ENCODE measurements at regions not wholly inside any gene's neighbourhood (a gene's known extent, or its start where the extent isn't known, plus 50 kb on each side); places are given as distances from the start of the nearest gene placed in this dataset.

DNA sequence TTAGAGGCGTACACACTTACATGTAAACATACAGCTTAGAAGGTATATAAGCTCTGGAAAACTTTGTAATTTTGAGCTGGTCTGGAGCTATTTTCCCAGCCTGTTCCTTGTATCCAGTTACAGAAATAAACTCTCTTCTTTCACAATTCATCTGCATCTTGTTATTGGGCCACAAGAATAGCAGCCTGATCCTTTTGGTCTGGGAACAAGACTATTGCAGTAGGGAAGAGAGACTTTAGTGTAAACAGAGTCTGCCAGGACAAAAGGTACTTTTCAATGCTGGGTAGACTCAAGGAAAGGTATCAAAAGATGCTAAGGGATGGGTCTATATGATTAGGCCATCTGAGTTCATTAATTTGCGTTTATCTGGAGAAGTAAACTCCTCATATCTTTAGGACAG lies 728.3 kb downstream of the TYW1 start:
- no peak overlapping the region for H3K27ac ChIP-seq (ENCODE audit: low read depth in 1 of 2, low read length in 2 of 2)
- no peak for DNase-seq (ENCODE audit: low spot score)
- no peak overlapping the region for H3K9ac ChIP-seq (ENCODE audit: low read depth in 1 of 2, low read length in 2 of 2)
- H3K4me3 ChIP-seq (ENCODE audit: low read depth in 1 of 3, low read length in 3 of 3), result no peak overlapping the region
- H3K27me3 ChIP-seq (ENCODE audit: control insufficient read depth in 4 of 4, insufficient read depth in 4 of 4, low read length in 3 of 4), result no peaks in the 10 kb centered on the region
- 89% methylated on average over 2 of the region's 2 CpGs for WGBS
- no peaks in the 10 kb centered on the region for H3K9me3 ChIP-seq (ENCODE audit: control insufficient read depth in 4 of 4, low read length in 3 of 4)
- H3K4me1 ChIP-seq (ENCODE audit: control insufficient read depth in 4 of 4, insufficient read depth in 4 of 4, low read length in 3 of 4), result no peaks in the 10 kb centered on the region
- H3K36me3 ChIP-seq (ENCODE audit: control insufficient read depth in 4 of 4, insufficient read depth in 3 of 4, low read depth in 1 of 4, low read length in 3 of 4), result no peaks in the 10 kb centered on the region
- TF ChIP-seq, protein P1, sequence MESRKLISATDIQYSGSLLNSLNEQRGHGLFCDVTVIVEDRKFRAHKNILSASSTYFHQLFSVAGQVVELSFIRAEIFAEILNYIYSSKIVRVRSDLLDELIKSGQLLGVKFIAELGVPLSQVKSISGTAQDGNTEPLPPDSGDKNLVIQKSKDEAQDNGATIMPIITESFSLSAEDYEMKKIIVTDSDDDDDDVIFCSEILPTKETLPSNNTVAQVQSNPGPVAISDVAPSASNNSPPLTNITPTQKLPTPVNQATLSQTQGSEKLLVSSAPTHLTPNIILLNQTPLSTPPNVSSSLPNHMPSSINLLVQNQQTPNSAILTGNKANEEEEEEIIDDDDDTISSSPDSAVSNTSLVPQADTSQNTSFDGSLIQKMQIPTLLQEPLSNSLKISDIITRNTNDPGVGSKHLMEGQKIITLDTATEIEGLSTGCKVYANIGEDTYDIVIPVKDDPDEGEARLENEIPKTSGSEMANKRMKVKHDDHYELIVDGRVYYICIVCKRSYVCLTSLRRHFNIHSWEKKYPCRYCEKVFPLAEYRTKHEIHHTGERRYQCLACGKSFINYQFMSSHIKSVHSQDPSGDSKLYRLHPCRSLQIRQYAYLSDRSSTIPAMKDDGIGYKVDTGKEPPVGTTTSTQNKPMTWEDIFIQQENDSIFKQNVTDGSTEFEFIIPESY (IDR thresholded peaks at IDR 0.05), result no peak
- TF ChIP-seq RXRA (IDR thresholded peaks at IDR 0.05) (no peak), SP1 (IDR thresholded peaks at IDR 0.05) (no peak), HNF4G (IDR thresholded peaks at IDR 0.05) (no peak), FOXA1 (IDR thresholded peaks at IDR 0.05) (no peak), JUND (IDR thresholded peaks at IDR 0.05) (no peak), FOXA2 (IDR thresholded peaks at IDR 0.05) (no peak), YY1 (IDR thresholded peaks at IDR 0.05) (no peak), HNF4A (conservative IDR thresholded peaks at IDR 0.05) (no peak), TAF1 (conservative IDR thresholded peaks at IDR 0.05) (no peak), EGR1 (IDR thresholded peaks at IDR 0.05; ENCODE audit: low read depth in 2 of 2) (no peak), NR2F2 (IDR thresholded peaks at IDR 0.05) (no peak), RAD21 (IDR thresholded peaks at IDR 0.05) (no peak), GABPA (IDR thresholded peaks at IDR 0.05 in 1 of 2, conservative IDR thresholded peaks at IDR 0.05 in 1 of 2) (no peak)
- TF ChIP-seq, protein P2, sequence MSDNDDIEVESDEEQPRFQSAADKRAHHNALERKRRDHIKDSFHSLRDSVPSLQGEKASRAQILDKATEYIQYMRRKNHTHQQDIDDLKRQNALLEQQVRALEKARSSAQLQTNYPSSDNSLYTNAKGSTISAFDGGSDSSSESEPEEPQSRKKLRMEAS (IDR thresholded peaks at IDR 0.05), result no peak
- TF ChIP-seq, protein P3, sequence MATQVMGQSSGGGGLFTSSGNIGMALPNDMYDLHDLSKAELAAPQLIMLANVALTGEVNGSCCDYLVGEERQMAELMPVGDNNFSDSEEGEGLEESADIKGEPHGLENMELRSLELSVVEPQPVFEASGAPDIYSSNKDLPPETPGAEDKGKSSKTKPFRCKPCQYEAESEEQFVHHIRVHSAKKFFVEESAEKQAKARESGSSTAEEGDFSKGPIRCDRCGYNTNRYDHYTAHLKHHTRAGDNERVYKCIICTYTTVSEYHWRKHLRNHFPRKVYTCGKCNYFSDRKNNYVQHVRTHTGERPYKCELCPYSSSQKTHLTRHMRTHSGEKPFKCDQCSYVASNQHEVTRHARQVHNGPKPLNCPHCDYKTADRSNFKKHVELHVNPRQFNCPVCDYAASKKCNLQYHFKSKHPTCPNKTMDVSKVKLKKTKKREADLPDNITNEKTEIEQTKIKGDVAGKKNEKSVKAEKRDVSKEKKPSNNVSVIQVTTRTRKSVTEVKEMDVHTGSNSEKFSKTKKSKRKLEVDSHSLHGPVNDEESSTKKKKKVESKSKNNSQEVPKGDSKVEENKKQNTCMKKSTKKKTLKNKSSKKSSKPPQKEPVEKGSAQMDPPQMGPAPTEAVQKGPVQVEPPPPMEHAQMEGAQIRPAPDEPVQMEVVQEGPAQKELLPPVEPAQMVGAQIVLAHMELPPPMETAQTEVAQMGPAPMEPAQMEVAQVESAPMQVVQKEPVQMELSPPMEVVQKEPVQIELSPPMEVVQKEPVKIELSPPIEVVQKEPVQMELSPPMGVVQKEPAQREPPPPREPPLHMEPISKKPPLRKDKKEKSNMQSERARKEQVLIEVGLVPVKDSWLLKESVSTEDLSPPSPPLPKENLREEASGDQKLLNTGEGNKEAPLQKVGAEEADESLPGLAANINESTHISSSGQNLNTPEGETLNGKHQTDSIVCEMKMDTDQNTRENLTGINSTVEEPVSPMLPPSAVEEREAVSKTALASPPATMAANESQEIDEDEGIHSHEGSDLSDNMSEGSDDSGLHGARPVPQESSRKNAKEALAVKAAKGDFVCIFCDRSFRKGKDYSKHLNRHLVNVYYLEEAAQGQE (IDR thresholded peaks at IDR 0.05), result no peak
- TF ChIP-seq, protein P4, sequence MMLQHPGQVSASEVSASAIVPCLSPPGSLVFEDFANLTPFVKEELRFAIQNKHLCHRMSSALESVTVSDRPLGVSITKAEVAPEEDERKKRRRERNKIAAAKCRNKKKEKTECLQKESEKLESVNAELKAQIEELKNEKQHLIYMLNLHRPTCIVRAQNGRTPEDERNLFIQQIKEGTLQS (IDR thresholded peaks at IDR 0.05), result no peak
- TF ChIP-seq, protein P5, sequence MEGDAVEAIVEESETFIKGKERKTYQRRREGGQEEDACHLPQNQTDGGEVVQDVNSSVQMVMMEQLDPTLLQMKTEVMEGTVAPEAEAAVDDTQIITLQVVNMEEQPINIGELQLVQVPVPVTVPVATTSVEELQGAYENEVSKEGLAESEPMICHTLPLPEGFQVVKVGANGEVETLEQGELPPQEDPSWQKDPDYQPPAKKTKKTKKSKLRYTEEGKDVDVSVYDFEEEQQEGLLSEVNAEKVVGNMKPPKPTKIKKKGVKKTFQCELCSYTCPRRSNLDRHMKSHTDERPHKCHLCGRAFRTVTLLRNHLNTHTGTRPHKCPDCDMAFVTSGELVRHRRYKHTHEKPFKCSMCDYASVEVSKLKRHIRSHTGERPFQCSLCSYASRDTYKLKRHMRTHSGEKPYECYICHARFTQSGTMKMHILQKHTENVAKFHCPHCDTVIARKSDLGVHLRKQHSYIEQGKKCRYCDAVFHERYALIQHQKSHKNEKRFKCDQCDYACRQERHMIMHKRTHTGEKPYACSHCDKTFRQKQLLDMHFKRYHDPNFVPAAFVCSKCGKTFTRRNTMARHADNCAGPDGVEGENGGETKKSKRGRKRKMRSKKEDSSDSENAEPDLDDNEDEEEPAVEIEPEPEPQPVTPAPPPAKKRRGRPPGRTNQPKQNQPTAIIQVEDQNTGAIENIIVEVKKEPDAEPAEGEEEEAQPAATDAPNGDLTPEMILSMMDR (IDR thresholded peaks at IDR 0.05; ENCODE audit: low read depth, low read length, missing input control), result no peak
